HEK293T (cell line): ENCODE measurements at regions not wholly inside any gene's neighbourhood (a gene's known extent, or its start where the extent isn't known, plus 50 kb on each side); places are given as distances from the start of the nearest gene placed in this dataset.

Experiments used
- FOXK2 ChIP-seq: fragments of 450-650 bp; IDR thresholded peaks from 2 replicates; pipeline ENCODE4 v1.6.1; 2016; ENCODE audit warnings: mild to moderate bottlenecking
- LEF1 ChIP-seq: fragments of 450-650 bp; IDR thresholded peaks from 2 replicates; pipeline ENCODE4 v1.6.1; 2017; ENCODE audit warnings: mild to moderate bottlenecking, borderline replicate concordance

DNA sequence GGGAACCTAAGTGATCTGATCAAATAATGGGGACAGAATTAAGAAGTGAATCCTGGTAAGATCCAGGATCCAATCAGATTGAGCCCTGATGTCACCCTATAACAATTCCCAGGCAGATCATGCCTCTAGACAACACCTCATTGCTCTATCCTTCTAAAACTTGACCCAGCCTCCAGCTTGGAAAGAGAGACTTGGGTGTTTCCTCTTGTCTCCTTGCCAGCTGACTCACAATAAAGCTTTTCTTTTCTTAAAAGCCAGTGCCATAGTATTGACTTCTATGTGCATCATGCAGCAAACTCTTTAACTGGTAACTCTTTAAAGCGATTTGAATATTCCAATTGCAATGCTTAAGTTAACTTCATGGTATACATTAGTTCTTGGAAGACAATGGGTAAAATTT is 109.6 kb upstream of the CHORDC1 start:
- no peak for TF ChIP-seq LEF1
- TF ChIP-seq FOXK2: no peak
